NCI-H2171 (cell line): ENCODE measurements at regions not wholly inside any gene's neighbourhood (a gene's known extent, or its start where the extent isn't known, plus 50 kb on each side); places are given as distances from the start of the nearest gene placed in this dataset.
"Not testable (repeated sequence)": the region's sequence is repeated elsewhere in the genome, so short reads cannot be mapped to it uniquely, and the experiment has no call there.

ENCODE experiments used
- DNase-seq: peaks from one replicate; lab custom pipeline; 2025; lab: John Stamatoyannopoulos, UW

GRCh38 chr10:85459906-85460305, 906.7 kb downstream of the GRID1 start:
- DNase-seq, result no peak

- DNase-seq, result no peak
These were observed 902.3 kb downstream of the GRID1 start for GRCh38 chr10:85464336-85464735.

DNA sequence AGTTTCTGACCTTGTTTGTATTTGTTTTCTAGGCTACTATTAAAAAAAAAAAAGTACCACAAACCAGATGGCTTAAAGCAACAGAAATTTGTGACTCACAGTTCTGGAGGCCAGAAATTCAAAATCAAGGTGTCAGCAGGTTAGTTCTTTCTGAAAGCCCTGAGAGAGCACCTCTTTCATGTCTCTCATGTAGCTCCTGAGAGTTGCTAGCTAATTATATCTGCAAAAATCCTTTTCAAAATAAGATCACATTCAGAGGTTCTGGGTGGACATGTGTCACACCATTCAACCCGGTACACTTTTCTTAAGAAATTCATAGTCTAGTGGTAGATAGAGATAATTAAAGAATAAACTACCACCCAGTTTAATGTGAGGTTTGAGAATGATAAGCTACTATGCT, 888.6 kb downstream of the GRID1 start:
- no peak for DNase-seq

GRCh38 chr10:85490431-85490830, 876.2 kb downstream of the GRID1 start:
- DNase-seq, result no peak

DNA sequence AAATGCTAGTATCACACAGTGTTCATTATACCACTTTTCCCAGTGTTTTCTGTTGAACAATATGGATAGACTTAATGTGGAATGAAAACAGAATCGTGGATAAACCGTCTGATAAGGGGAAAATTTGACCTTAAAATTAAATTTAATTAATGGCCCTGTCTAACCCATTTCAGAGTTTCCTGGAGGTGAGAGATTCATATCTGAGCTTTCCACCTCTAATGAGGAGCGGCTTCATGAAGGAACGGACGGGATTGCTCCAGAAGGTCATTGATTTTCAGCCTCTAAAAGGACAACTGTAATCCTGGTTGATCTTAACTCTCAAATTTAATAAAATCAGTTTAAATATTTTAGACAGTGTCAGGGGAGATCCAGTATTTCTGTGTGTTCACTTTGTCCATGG, 874.9 kb downstream of the GRID1 start:
- DNase-seq, result no peak

- DNase-seq, result no peak
These were observed 873.9 kb downstream of the GRID1 start for GRCh38 chr10:85492684-85493083.

DNA sequence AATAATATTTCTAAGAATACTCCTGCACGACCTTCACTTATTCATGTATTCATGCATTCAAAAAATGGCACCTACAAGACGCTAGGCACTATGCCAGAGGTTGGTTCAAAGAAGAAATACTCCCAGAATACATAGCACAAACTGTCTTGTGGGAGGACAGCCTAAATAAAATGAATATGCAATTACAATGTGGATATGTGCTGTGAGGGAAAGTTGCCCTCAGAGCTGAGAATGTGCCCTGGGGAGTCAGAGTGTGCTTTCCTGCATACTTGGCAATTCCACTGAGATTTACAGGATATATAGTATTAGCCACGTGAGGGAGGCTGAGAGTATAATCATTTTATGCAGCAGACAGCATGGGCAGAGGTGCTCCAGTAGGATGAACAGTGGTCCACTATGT, 872.9 kb downstream of the GRID1 start:
- no peak for DNase-seq

- DNase-seq, result not testable (repeated sequence)
These were observed 862.0 kb downstream of the GRID1 start for GRCh38 chr10:85504641-85505040.

DNA sequence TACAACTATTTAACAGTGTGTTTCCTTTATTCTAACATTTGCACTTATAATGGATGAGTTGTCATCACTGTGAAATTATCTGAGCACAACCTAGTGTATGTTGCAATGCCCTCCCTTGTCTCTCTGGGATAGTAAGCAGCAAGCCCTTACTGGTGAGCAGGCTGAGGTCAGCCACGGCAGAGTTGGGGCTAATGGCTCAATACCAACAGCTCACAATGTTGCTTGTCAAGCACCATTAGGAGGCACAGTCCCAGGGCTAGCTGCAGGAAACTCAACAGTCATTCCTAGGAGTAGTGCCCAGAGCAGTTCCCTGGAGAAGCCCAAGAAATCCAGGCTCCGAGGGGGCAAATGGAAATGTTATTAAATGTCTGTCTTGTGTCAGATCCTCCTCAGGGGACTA, 858.4 kb downstream of the GRID1 start:
- no peak for DNase-seq

DNA sequence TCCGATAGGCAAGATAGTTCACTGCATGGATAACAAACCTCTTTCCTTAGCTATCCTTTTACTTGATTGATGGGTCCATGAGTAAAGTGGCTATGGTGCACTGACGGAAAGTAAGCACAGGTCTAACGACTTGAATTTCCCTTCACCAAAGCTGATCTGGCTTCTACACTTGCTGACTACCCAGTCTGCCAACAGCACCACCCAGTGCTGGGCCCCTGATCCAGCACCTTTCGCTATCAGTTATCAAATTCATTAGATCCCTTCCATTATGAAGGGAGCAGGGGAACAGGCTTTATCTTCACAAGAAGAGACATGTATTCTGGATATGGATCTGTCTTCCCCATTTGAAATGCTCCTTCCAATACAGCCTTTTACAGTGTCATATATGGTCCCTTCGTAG, 855.9 kb downstream of the GRID1 start:
- DNase-seq, result no peak

DNA sequence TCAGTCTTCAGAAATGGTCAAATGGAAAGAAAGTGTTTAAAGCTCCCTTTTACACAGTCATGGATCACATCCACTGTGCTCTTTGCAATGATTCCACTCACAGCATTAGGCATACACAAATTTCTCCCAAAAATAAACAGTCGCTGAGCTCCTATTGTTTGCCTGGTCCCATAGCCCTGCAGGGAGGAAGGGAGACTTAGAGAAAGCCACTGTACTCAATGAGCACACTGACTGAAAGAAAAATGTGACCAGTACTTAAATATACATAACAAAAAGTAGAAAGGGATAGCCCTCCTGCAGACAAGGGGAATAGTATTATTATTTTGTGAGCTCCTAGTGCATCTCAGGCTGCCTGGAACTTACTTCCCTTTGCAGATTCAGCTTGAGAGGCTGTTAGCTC, 853.2 kb downstream of the GRID1 start:
- no peak for DNase-seq

DNA sequence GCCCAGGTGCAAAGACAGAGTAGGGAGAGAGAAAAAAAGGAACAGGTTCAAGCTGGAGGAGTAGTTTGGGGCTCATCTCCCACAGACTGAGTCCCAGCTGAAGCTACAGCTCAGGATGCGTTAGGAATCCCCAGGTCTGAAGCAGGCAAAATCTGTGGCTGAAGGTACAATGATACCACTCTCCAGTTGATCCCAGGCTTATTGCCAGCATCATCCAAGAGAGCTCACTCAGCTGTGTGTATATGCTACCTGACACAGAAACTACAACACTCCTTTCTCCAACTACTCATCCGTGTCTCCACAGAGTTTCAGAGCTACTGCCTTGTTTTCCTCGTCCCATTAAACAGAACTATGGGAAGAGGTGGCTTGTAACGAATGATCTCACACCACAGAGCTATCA, 851.3 kb downstream of the GRID1 start:
- no peak for DNase-seq

GRCh38 chr10:85524001-85524666, 842.5 kb downstream of the GRID1 start:
- no peak for DNase-seq

- no peak for DNase-seq
These were observed 838.8 kb downstream of the GRID1 start for GRCh38 chr10:85527616-85528317.

- DNase-seq, result no peak
These were observed 838.3 kb downstream of the GRID1 start for GRCh38 chr10:85528318-85528652.

GRCh38 chr10:85531706-85532105, 834.9 kb downstream of the GRID1 start:
- no peak for DNase-seq

GRCh38 chr10:85532773-85533172, 833.8 kb downstream of the GRID1 start:
- DNase-seq, result no peak

DNA sequence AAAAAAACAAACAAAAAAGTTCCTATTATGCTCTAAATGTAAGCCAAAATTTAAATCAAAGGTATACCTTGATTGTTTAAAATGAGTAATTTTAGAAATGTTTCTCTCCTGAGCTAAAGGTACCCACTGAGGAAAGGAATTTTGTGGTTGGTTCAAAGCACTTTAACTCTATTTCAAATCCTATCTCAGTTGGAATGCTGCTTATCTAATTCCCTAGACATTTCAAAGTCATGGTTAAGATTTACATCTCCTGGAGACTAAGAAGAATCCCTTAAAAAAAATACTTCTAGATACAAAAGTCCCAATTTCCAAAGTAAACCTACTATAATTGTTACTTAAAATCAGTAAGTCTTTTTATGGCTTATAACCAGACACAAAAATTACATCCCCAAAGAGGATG, 830.7 kb downstream of the GRID1 start:
- no peak for DNase-seq

DNA sequence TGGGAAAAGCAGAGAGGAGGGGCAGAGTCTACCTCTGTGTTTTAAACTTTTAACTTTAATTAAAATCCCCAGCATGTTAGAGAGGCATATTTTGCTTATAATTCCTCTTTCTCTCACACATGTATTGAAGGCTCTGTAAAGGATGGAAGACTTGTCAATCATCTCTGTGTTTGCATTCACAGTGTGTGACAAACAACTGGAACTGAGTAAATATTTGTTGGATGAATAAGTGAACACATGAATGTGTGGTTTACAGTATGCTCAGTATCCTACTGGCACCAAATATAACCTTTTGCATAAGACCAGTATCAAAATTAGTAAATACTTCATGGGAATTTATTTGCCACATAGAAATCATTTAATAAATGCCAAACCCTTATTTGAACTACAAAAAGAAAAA, 829.0 kb downstream of the GRID1 start:
- DNase-seq, result no peak

DNA sequence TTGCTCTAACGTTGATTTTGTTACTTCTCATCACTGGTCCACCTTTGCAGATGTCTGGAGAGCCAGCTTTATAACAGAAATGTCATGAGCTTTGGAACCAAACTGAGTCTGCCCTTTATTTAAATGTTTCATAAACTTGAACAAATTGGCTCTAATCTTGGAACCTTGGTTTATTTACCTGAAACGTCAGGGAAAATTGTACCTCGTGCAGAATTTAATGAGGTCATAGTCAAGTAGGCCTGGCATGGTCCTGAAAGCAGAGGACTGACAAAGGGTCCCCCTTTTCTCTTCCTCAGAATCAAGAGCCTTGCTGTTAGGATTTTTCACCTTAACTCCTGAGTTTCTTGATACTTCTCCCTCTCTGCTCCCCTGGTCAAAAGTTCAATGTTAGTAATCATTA, 828.0 kb downstream of the GRID1 start:
- DNase-seq, result no peak

DNA sequence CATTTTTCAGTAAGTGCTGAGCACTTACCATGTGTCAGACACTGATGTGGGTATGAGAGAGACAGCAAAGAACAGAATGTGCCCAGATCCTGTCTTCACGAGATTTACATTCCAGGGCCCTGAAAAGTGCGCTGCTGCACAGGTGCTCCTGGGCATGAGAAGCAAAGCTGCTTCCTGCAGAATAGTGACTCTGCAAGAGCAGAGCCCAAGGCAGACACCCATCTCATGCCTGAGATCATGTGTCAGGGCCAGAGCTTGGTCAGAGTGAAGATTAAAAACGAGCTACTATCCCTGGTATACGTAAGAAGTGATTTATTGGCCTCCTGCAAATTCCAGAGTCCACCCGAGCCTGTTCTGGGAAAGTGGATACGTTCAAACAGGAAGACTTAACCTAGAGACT, 824.4 kb downstream of the GRID1 start:
- no peak for DNase-seq

DNA sequence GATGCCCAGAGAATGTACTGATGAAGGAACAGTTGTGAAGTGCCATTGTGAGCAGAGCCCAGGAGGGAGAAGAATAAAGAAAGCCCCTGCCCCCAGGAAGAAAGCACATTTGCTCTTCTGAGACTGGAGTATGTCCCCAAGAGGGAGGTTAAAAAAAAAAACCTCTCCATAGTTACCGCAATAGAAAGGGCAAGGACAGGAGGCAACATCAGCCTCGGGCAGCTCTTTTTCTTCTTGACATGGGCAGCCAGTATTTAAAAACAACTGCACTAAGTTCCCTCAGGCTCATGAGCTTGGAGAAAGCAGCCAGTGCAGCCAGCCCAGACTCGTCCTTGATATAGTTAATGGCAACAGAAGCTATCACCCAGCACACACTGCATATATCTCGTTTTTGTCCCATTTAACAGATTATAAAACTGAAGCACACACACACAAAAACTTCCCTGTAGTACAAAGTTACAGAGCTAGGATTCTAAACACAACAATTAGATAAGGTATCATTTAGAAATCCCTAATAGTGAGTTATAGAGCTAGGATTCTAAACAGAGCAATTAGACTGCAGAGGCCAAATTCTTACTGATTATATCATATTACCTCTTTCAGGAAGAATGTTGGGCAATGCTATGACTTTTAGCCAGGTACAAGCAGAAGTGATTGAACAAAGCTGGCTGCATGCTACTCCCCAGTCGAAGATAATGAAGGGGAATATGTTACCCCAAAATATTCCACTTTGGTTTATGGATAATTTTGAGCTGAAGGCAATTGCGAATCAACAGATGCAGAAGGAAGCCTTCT, 823.5 kb downstream of the GRID1 start:
- DNase-seq, result no peak

GRCh38 chr10:85544956-85545355, 821.6 kb downstream of the GRID1 start:
- no peak for DNase-seq
